Activated T-helper 1 cell treated with anti-CD3 and anti-CD28 coated beads, Interleukin-12 subunit alpha, Interleukin-12 subunit beta, Interleukin-2, Interleukin-4 antibody, amounts not matched to agents 30 ng/mL and 10 ng/mL and 1 ng/mL, durations not matched to agents 14 hours and 24 hours and 36 hours (primary cell): ENCODE measurements at regions not wholly inside any gene's neighbourhood (a gene's known extent, or its start where the extent isn't known, plus 50 kb on each side); places are given as distances from the start of the nearest gene placed in this dataset.

Source experiments
- DNase-seq: peaks from one replicate; pipeline ENCODE4 v3.0.0; 2021; ENCODE audit warnings: low spot score
- H3K27ac Mint-ChIP-seq: one replicate; pipeline ENCODE4 v1.8.0; 2021; ENCODE audit warnings: mild to moderate bottlenecking, mixed read lengths
- H3K27me3 Mint-ChIP-seq: one replicate; pipeline ENCODE4 v1.8.0; 2022; ENCODE audit warnings: mild to moderate bottlenecking, moderate library complexity, mixed read lengths; ENCODE audit not compliant: insufficient read depth
- H3K36me3 Mint-ChIP-seq: one replicate; pipeline ENCODE4 v1.8.0; 2021; ENCODE audit warnings: low read depth, mixed read lengths
- H3K4me1 Mint-ChIP-seq: one replicate; pipeline ENCODE4 v1.8.0; 2021; ENCODE audit warnings: low read depth, mixed read lengths
- H3K4me3 Mint-ChIP-seq: one replicate; pipeline ENCODE4 v1.8.0; 2021; ENCODE audit warnings: mild to moderate bottlenecking, moderate library complexity, mixed read lengths
- H3K9me3 Mint-ChIP-seq: one replicate; pipeline ENCODE4 v1.8.0; 2021; ENCODE audit warnings: mixed read lengths
- intact Hi-C: fragments of 100-400 bp; cut with micrococcal nuclease; formaldehyde crosslinking; loops from one replicate; pipeline ENCODE4 v1.15.1; 2024

- H3K27ac Mint-ChIP-seq = no peak overlapping the region
- H3K27me3 Mint-ChIP-seq = peaks cover 5% of the 10 kb centered on the region
- H3K4me1 Mint-ChIP-seq = no peaks in the 10 kb centered on the region
- H3K9me3 Mint-ChIP-seq = no peaks in the 10 kb centered on the region
- DNase-seq = no peak
- H3K36me3 Mint-ChIP-seq = no peaks in the 10 kb centered on the region
- H3K4me3 Mint-ChIP-seq = no peak overlapping the region
- intact Hi-C loops = no loop called here
Measured at GRCh38 chr9:35540315-35540714, 50.4 kb downstream of the RUSC2 start.

- Mint-ChIP-seq H3K27me3 (no peaks in the 10 kb centered on the region), H3K36me3 (no peaks in the 10 kb centered on the region), H3K4me1 (no peaks in the 10 kb centered on the region), H3K4me3 (no peak overlapping the region), H3K27ac (no peak overlapping the region), H3K9me3 (no peaks in the 10 kb centered on the region)
- no peak for DNase-seq
- intact Hi-C loops = no loop called here
Measured at GRCh38 chr9:35546853-35547252, 56.9 kb downstream of the RUSC2 start.

- H3K9me3 Mint-ChIP-seq = no peaks in the 10 kb centered on the region
- no peak for DNase-seq
- intact Hi-C loops = no loop called here
- H3K4me3 Mint-ChIP-seq = no peak overlapping the region
- H3K36me3 Mint-ChIP-seq = no peaks in the 10 kb centered on the region
- H3K27ac Mint-ChIP-seq = no peak overlapping the region
- no peaks in the 10 kb centered on the region for H3K4me1 Mint-ChIP-seq
- H3K27me3 Mint-ChIP-seq = no peaks in the 10 kb centered on the region
Measured at GRCh38 chr9:35547889-35548418, 57.1 kb upstream of the TESK1 start.

GRCh38 chr9:35548571-35548970 lies 56.5 kb upstream of the TESK1 start:
- no peak for DNase-seq
- Mint-ChIP-seq H3K9me3 (no peaks in the 10 kb centered on the region), H3K27ac (no peak overlapping the region), H3K4me1 (no peaks in the 10 kb centered on the region), H3K36me3 (no peaks in the 10 kb centered on the region), H3K27me3 (no peaks in the 10 kb centered on the region), H3K4me3 (no peak overlapping the region)
- intact Hi-C loops = no loop called here

GRCh38 chr9:35549441-35549840 lies 55.6 kb upstream of the TESK1 start:
- Mint-ChIP-seq H3K27ac (no peak overlapping the region), H3K36me3 (no peaks in the 10 kb centered on the region)
- intact Hi-C loops = no loop called here

GRCh38 chr9:35552376-35552775 lies 52.7 kb upstream of the TESK1 start:
- intact Hi-C loops = no loop called here
- no peaks in the 10 kb centered on the region for H3K4me1 Mint-ChIP-seq
- no peaks in the 10 kb centered on the region for H3K36me3 Mint-ChIP-seq
- no peak for DNase-seq
- no peaks in the 10 kb centered on the region for H3K9me3 Mint-ChIP-seq
- no peak overlapping the region for H3K4me3 Mint-ChIP-seq
- no peak overlapping the region for H3K27ac Mint-ChIP-seq
- peaks cover 1% of the 10 kb centered on the region for H3K27me3 Mint-ChIP-seq

More at GRCh38 chr9:35549441-35549840, 55.6 kb upstream of the TESK1 start:
- Mint-ChIP-seq H3K4me1 (no peaks in the 10 kb centered on the region), H3K9me3 (no peaks in the 10 kb centered on the region), H3K4me3 (no peak overlapping the region), H3K27me3 (no peaks in the 10 kb centered on the region)
- no peak for DNase-seq

- no peak overlapping the region for H3K4me3 Mint-ChIP-seq
Measured at GRCh38 chr9:35552837-35553236, 52.2 kb upstream of the TESK1 start.

GRCh38 chr9:35553670-35554543 lies 51.2 kb upstream of the TESK1 start:
- DNase-seq = peak; percentile 23
- Mint-ChIP-seq H3K4me3 (no peak overlapping the region), H3K27ac (no peak overlapping the region), H3K36me3 (no peaks in the 10 kb centered on the region), H3K4me1 (no peaks in the 10 kb centered on the region), H3K27me3 (peaks cover 1% of the 10 kb centered on the region), H3K9me3 (no peaks in the 10 kb centered on the region)
- intact Hi-C loops = loop anchor here (1.0 kb wide), 2 partner anchors 73 to 438 kb away; no protein-coding TSS in a partner anchor

More at GRCh38 chr9:35552837-35553236, 52.2 kb upstream of the TESK1 start:
- Mint-ChIP-seq H3K4me1 (no peaks in the 10 kb centered on the region), H3K27ac (no peak overlapping the region), H3K36me3 (no peaks in the 10 kb centered on the region), H3K9me3 (no peaks in the 10 kb centered on the region), H3K27me3 (peaks cover 1% of the 10 kb centered on the region)
- DNase-seq = no peak
- intact Hi-C loops = no loop called here

GRCh38 chr9:35555246-35555701 lies 49.8 kb upstream of the TESK1 start:
- DNase-seq = no peak
- no peaks in the 10 kb centered on the region for H3K9me3 Mint-ChIP-seq
- H3K27ac Mint-ChIP-seq = no peak overlapping the region
- intact Hi-C loops = no loop called here
- H3K27me3 Mint-ChIP-seq = peaks cover 1% of the 10 kb centered on the region
- H3K4me3 Mint-ChIP-seq = no peak overlapping the region
- no peaks in the 10 kb centered on the region for H3K4me1 Mint-ChIP-seq
- no peaks in the 10 kb centered on the region for H3K36me3 Mint-ChIP-seq
